ENCODE measurements at regions not wholly inside any gene's neighbourhood (a gene's known extent, or its start where the extent isn't known, plus 50 kb on each side); places are given as distances from the start of the nearest gene placed in this dataset.

GRCh38 chr1:244945109-244945671, 80.8 kb upstream of the HNRNPU start:
- no peak for DNase-seq
- Histone ChIP-seq H3K4me3 (ENCODE audit: insufficient read depth, low read depth, low read length) (no peak overlapping the region), H3K36me3 (replicated peaks; ENCODE audit: control insufficient read depth, insufficient read depth, low read length) (no peaks in the 10 kb centered on the region), H3K27me3 (ENCODE audit: control insufficient read depth, insufficient read depth, low read length) (no peaks in the 10 kb centered on the region)

GRCh38 chr1:244941121-244941520, 76.8 kb upstream of the HNRNPU start:
- no peak overlapping the region for H3K4me3 ChIP-seq (ENCODE audit: insufficient read depth, low read depth, low read length)
- no peaks in the 10 kb centered on the region for H3K36me3 ChIP-seq (replicated peaks; ENCODE audit: control insufficient read depth, insufficient read depth, low read length)
- DNase-seq = no peak
- H3K27me3 ChIP-seq (ENCODE audit: control insufficient read depth, insufficient read depth, low read length) = no peaks in the 10 kb centered on the region

DNA sequence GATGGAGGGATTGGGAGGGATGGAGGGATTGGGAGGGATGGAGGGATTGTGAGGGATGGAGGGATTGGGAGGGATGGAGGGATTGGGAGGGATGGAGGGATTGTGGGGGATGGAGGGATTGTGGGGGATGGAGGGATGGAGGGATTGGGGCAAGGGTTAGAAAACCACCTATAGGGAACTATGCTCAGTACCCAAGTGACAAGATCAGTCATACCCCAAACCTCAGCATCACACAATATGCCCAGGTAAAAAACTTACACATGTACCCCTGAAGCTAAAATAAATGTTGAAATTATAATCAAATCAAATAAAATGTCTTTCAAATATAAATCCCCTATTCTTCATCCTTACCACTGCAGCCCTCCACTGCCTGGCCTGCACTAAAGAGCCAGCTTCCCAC, 72.8 kb upstream of the HNRNPU start:
- Histone ChIP-seq H3K27me3 (ENCODE audit: control insufficient read depth, insufficient read depth, low read length) (no peaks in the 10 kb centered on the region), H3K4me3 (ENCODE audit: insufficient read depth, low read depth, low read length) (no peak overlapping the region), H3K36me3 (replicated peaks; ENCODE audit: control insufficient read depth, insufficient read depth, low read length) (no peaks in the 10 kb centered on the region)
- no peak for DNase-seq

- Histone ChIP-seq H3K27me3 (ENCODE audit: control insufficient read depth, insufficient read depth, low read length) (peaks cover 18% of the 10 kb centered on the region), H3K36me3 (replicated peaks; ENCODE audit: control insufficient read depth, insufficient read depth, low read length) (no peaks in the 10 kb centered on the region)
- DNase-seq = no peak
Observed at GRCh38 chr1:244920911-244921761, 56.8 kb upstream of the HNRNPU start.

GRCh38 chr1:244919320-244920282, 55.3 kb upstream of the HNRNPU start:
- H3K27me3 ChIP-seq (ENCODE audit: control insufficient read depth, insufficient read depth, low read length) = peaks cover 18% of the 10 kb centered on the region
- DNase-seq = no peak
- no peaks in the 10 kb centered on the region for H3K36me3 ChIP-seq (replicated peaks; ENCODE audit: control insufficient read depth, insufficient read depth, low read length)
- peak overlapping the region; percentile 49; the same call in 1 of the 2 replicates for H3K4me3 ChIP-seq (ENCODE audit: insufficient read depth, low read depth, low read length)

More at GRCh38 chr1:244920911-244921761, 56.8 kb upstream of the HNRNPU start:
- H3K4me3 ChIP-seq (ENCODE audit: insufficient read depth, low read depth, low read length) = no peak overlapping the region

- Histone ChIP-seq H3K36me3 (replicated peaks; ENCODE audit: control insufficient read depth, insufficient read depth, low read length) (no peaks in the 10 kb centered on the region), H3K27me3 (ENCODE audit: control insufficient read depth, insufficient read depth, low read length) (peaks cover 18% of the 10 kb centered on the region)
- DNase-seq = peak; percentile 65
Observed at GRCh38 chr1:244918421-244919319, 54.3 kb upstream of the HNRNPU start.

GRCh38 chr1:244917073-244917670, 52.8 kb upstream of the HNRNPU start:
- DNase-seq = no peak
- no peaks in the 10 kb centered on the region for H3K36me3 ChIP-seq (replicated peaks; ENCODE audit: control insufficient read depth, insufficient read depth, low read length)
- peaks cover 18% of the 10 kb centered on the region for H3K27me3 ChIP-seq (ENCODE audit: control insufficient read depth, insufficient read depth, low read length)
- H3K4me3 ChIP-seq (ENCODE audit: insufficient read depth, low read depth, low read length) = no peak overlapping the region

More at GRCh38 chr1:244918421-244919319, 54.3 kb upstream of the HNRNPU start:
- H3K4me3 ChIP-seq (ENCODE audit: insufficient read depth, low read depth, low read length) = peak overlapping the region; percentile 49

GRCh38 chr1:244915736-244916135, 51.4 kb upstream of the HNRNPU start:
- H3K4me3 ChIP-seq (ENCODE audit: insufficient read depth, low read depth, low read length) = no peak overlapping the region
- no peaks in the 10 kb centered on the region for H3K36me3 ChIP-seq (replicated peaks; ENCODE audit: control insufficient read depth, insufficient read depth, low read length)
- no peak for DNase-seq
- H3K27me3 ChIP-seq (ENCODE audit: control insufficient read depth, insufficient read depth, low read length) = peaks cover 18% of the 10 kb centered on the region

DNA sequence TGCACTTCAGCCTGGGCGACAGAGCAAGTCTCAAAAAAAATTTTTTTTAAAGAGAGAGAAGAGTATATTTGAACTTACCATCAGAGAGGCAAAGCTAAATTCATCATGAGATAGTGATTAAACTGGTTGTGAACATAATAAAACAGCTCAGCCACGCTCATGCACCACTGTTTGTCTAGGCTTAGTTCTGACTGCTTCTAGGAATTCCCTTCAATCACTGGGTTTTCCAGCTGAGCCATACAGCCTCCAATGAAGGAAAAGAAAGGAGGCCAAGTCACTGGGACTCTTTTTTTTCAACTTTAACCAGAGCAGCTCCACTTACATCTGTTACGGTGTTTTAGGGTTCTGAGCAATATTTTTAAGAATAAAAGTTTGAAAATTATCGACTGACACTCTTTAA, 50.4 kb upstream of the HNRNPU start:
- Histone ChIP-seq H3K36me3 (replicated peaks; ENCODE audit: control insufficient read depth, insufficient read depth, low read length) (no peaks in the 10 kb centered on the region), H3K4me3 (ENCODE audit: insufficient read depth, low read depth, low read length) (no peak overlapping the region), H3K27me3 (ENCODE audit: control insufficient read depth, insufficient read depth, low read length) (peaks cover 16% of the 10 kb centered on the region)
- DNase-seq = no peak

All from H7 (cell line).